ENCODE measurements at regions not wholly inside any gene's neighbourhood (a gene's known extent, or its start where the extent isn't known, plus 50 kb on each side); places are given as distances from the start of the nearest gene placed in this dataset.

- no peaks in the 10 kb centered on the region for H3K36me3 Mint-ChIP-seq (ENCODE audit: unreplicated experiment)
- no peak for TF ChIP-seq CTCF (IDR thresholded peaks at IDR 0.05)
Measured at GRCh38 chr17:77674358-77674757, 284.1 kb upstream of the TNRC6C start.

GRCh38 chr17:77675411-77675810 is 283.1 kb upstream of the TNRC6C start:
- Mint-ChIP-seq H3K36me3 (ENCODE audit: unreplicated experiment) (no peaks in the 10 kb centered on the region), H3K4me3 (ENCODE audit: unreplicated experiment) (no peak overlapping the region), H3K9me3 (ENCODE audit: unreplicated experiment) (no peaks in the 10 kb centered on the region), H3K4me1 (ENCODE audit: unreplicated experiment) (no peaks in the 10 kb centered on the region), H3K27ac (ENCODE audit: unreplicated experiment) (no peak overlapping the region), H3K27me3 (ENCODE audit: unreplicated experiment) (peaks cover 71% of the 10 kb centered on the region)
- TF ChIP-seq CTCF (IDR thresholded peaks at IDR 0.05), result no peak
- DNase-seq (ENCODE audit: extremely low spot score, unreplicated experiment), result no peak

More at GRCh38 chr17:77674358-77674757, 284.1 kb upstream of the TNRC6C start:
- no peaks in the 10 kb centered on the region for H3K4me1 Mint-ChIP-seq (ENCODE audit: unreplicated experiment)
- peaks cover 63% of the 10 kb centered on the region for H3K27me3 Mint-ChIP-seq (ENCODE audit: unreplicated experiment)
- H3K9me3 Mint-ChIP-seq (ENCODE audit: unreplicated experiment), result no peaks in the 10 kb centered on the region
- no peak for DNase-seq (ENCODE audit: extremely low spot score, unreplicated experiment)
- H3K27ac Mint-ChIP-seq (ENCODE audit: unreplicated experiment), result no peak overlapping the region
- H3K4me3 Mint-ChIP-seq (ENCODE audit: unreplicated experiment), result no peak overlapping the region

GRCh38 chr17:77675816-77676215 is 282.7 kb upstream of the TNRC6C start:
- no peak for TF ChIP-seq CTCF (IDR thresholded peaks at IDR 0.05)
- Mint-ChIP-seq H3K27ac (ENCODE audit: unreplicated experiment) (no peak overlapping the region), H3K4me1 (ENCODE audit: unreplicated experiment) (no peaks in the 10 kb centered on the region), H3K36me3 (ENCODE audit: unreplicated experiment) (no peaks in the 10 kb centered on the region), H3K27me3 (ENCODE audit: unreplicated experiment) (peaks cover 68% of the 10 kb centered on the region), H3K9me3 (ENCODE audit: unreplicated experiment) (no peaks in the 10 kb centered on the region), H3K4me3 (ENCODE audit: unreplicated experiment) (no peak overlapping the region)
- no peak for DNase-seq (ENCODE audit: extremely low spot score, unreplicated experiment)

- H3K4me3 Mint-ChIP-seq (ENCODE audit: unreplicated experiment), result no peak overlapping the region
- H3K27me3 Mint-ChIP-seq (ENCODE audit: unreplicated experiment), result peaks cover 66% of the 10 kb centered on the region
- H3K36me3 Mint-ChIP-seq (ENCODE audit: unreplicated experiment), result no peaks in the 10 kb centered on the region
- no peak overlapping the region for H3K27ac Mint-ChIP-seq (ENCODE audit: unreplicated experiment)
- no peaks in the 10 kb centered on the region for H3K9me3 Mint-ChIP-seq (ENCODE audit: unreplicated experiment)
- no peak for DNase-seq (ENCODE audit: extremely low spot score, unreplicated experiment)
- no peaks in the 10 kb centered on the region for H3K4me1 Mint-ChIP-seq (ENCODE audit: unreplicated experiment)
- TF ChIP-seq CTCF (IDR thresholded peaks at IDR 0.05), result no peak
Measured at GRCh38 chr17:77676237-77676661, 282.3 kb upstream of the TNRC6C start.

GRCh38 chr17:77677211-77677610 is 281.3 kb upstream of the TNRC6C start:
- Mint-ChIP-seq H3K27me3 (ENCODE audit: unreplicated experiment) (peaks cover 57% of the 10 kb centered on the region), H3K9me3 (ENCODE audit: unreplicated experiment) (no peaks in the 10 kb centered on the region), H3K4me1 (ENCODE audit: unreplicated experiment) (no peaks in the 10 kb centered on the region), H3K4me3 (ENCODE audit: unreplicated experiment) (no peak overlapping the region), H3K36me3 (ENCODE audit: unreplicated experiment) (no peaks in the 10 kb centered on the region), H3K27ac (ENCODE audit: unreplicated experiment) (no peak overlapping the region)
- TF ChIP-seq CTCF (IDR thresholded peaks at IDR 0.05), result no peak
- no peak for DNase-seq (ENCODE audit: extremely low spot score, unreplicated experiment)

All from osteocyte (in vitro differentiated cells).